Endothelial cell of umbilical vein (primary cell): ENCODE measurements at regions not wholly inside any gene's neighbourhood (a gene's known extent, or its start where the extent isn't known, plus 50 kb on each side); places are given as distances from the start of the nearest gene placed in this dataset.

Source experiments
- EZH2 ChIP-seq: IDR thresholded peaks from 2 replicates; pipeline ENCODE4 v1.6.1; 2012; ENCODE audit warnings: borderline replicate concordance, low read depth, mild to moderate bottlenecking, moderate library complexity, low read length, inconsistent platforms; ENCODE audit not compliant: severe bottlenecking
- MYC ChIP-seq: IDR thresholded peaks from one replicate; pipeline ENCODE4 v1.6.1; 2011; ENCODE audit warnings: mild to moderate bottlenecking, low read depth, low read length
- POLR2A ChIP-seq: IDR thresholded peaks from 2 replicates; pipeline ENCODE4 v1.6.1; 2012; ENCODE audit warnings: low read depth, mild to moderate bottlenecking, control low read depth, low read length
- POLR2AphosphoS5 ChIP-seq: IDR thresholded peaks from 2 replicates; pipeline ENCODE4 v1.6.1; 2012; ENCODE audit warnings: low read depth, mild to moderate bottlenecking, control low read depth, low read length, moderate library complexity; ENCODE audit not compliant: insufficient read depth
- TF ChIP-seq, protein P1 (sequence below), 2 donors: IDR thresholded peaks; 1 replicate in 1 of 2; 2 replicates in 1 of 2; pipeline ENCODE4 v1.5.1; 2011; ENCODE audit warnings: low read length in 2 of 2, mild to moderate bottlenecking in 2 of 2, moderate library complexity in 2 of 2, control low read depth in 1 of 2, inconsistent platforms in 1 of 2, low read depth in 1 of 2; ENCODE audit not compliant: insufficient read depth in 1 of 2; ENCODE audit errors: extremely low read depth in 1 of 2
- TF ChIP-seq, protein P2 (sequence below): IDR thresholded peaks from 2 replicates; pipeline ENCODE4 v1.6.1; 2011; ENCODE audit not compliant: insufficient read depth, insufficient read length

DNA sequence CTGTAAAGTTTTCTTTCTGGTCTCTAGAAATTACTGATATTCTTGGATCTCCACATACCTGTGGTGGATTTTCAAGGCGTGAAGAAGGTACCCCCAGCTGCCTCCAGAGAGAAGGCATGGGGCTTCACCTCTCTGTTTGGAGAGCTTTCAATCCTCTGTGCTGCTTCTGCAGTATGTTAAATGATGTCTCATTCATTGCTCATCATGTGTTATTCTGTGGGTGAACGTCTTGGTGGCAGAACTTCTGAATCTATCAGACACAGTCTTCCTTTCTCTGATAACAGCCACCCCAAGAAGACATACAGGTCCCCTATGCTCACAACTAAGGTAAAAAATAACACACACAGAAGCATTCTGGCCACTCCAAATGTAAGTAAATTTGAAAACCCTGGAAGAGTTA, 221.3 kb upstream of the TMEM260 start:
- no peak for TF ChIP-seq POLR2A
- TF ChIP-seq POLR2AphosphoS5 = no peak
- TF ChIP-seq EZH2 = no peak
- TF ChIP-seq, protein P1, sequence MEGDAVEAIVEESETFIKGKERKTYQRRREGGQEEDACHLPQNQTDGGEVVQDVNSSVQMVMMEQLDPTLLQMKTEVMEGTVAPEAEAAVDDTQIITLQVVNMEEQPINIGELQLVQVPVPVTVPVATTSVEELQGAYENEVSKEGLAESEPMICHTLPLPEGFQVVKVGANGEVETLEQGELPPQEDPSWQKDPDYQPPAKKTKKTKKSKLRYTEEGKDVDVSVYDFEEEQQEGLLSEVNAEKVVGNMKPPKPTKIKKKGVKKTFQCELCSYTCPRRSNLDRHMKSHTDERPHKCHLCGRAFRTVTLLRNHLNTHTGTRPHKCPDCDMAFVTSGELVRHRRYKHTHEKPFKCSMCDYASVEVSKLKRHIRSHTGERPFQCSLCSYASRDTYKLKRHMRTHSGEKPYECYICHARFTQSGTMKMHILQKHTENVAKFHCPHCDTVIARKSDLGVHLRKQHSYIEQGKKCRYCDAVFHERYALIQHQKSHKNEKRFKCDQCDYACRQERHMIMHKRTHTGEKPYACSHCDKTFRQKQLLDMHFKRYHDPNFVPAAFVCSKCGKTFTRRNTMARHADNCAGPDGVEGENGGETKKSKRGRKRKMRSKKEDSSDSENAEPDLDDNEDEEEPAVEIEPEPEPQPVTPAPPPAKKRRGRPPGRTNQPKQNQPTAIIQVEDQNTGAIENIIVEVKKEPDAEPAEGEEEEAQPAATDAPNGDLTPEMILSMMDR (IDR thresholded peaks at IDR 0.05; ENCODE audit: extremely low read depth in 1 of 2, insufficient read depth in 1 of 2, low read depth in 1 of 2, low read length in 2 of 2) = no peak
- TF ChIP-seq, protein P2, sequence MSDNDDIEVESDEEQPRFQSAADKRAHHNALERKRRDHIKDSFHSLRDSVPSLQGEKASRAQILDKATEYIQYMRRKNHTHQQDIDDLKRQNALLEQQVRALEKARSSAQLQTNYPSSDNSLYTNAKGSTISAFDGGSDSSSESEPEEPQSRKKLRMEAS = no peak
- no peak for TF ChIP-seq MYC
